Limb (tissue), 2 donors: ENCODE measurements at regions not wholly inside any gene's neighbourhood (a gene's known extent, or its start where the extent isn't known, plus 50 kb on each side); places are given as distances from the start of the nearest gene placed in this dataset.

Experiments
- DNase-seq, 2 donors: peaks; one replicate each; pipeline ENCODE4 v3.0.0-alpha.2; 2016; ENCODE audit errors: extremely low spot score in 2 of 2

- no peak for DNase-seq
These were observed 1178.7 kb upstream of the NRXN1 start for GRCh38 chr2:52210611-52211010.

GRCh38 chr2:52210161-52210560 is 1178.2 kb upstream of the NRXN1 start:
- no peak for DNase-seq

- no peak for DNase-seq
These were observed 1162.4 kb upstream of the NRXN1 start for GRCh38 chr2:52194342-52194741.

GRCh38 chr2:52193804-52194203 is 1161.9 kb upstream of the NRXN1 start:
- DNase-seq = no peak

- no peak for DNase-seq
These were observed 1160.7 kb upstream of the NRXN1 start for GRCh38 chr2:52192656-52193055.

- no peak for DNase-seq
These were observed 1149.1 kb upstream of the NRXN1 start for GRCh38 chr2:52181080-52181479.

- no peak for DNase-seq
These were observed 1146.9 kb upstream of the NRXN1 start for GRCh38 chr2:52178845-52179244.

- DNase-seq = no peak
These were observed 1113.1 kb upstream of the NRXN1 start for GRCh38 chr2:52145005-52145404.

GRCh38 chr2:52144590-52144989 is 1112.7 kb upstream of the NRXN1 start:
- DNase-seq = no peak

GRCh38 chr2:52141076-52141475 is 1109.1 kb upstream of the NRXN1 start:
- DNase-seq = no peak

- no peak for DNase-seq
These were observed 1107.3 kb upstream of the NRXN1 start for GRCh38 chr2:52139241-52139640.

- DNase-seq = no peak
These were observed 1103.3 kb upstream of the NRXN1 start for GRCh38 chr2:52135235-52135634.

GRCh38 chr2:52128081-52128480 is 1096.1 kb upstream of the NRXN1 start:
- DNase-seq = no peak

GRCh38 chr2:52127527-52127926 is 1095.6 kb upstream of the NRXN1 start:
- DNase-seq = no peak

- DNase-seq = no peak
These were observed 1085.4 kb upstream of the NRXN1 start for GRCh38 chr2:52117299-52117698.

GRCh38 chr2:52115750-52116149 is 1083.8 kb upstream of the NRXN1 start:
- no peak for DNase-seq

GRCh38 chr2:52113338-52113737 is 1081.4 kb upstream of the NRXN1 start:
- no peak for DNase-seq

GRCh38 chr2:52112141-52112540 is 1080.2 kb upstream of the NRXN1 start:
- no peak for DNase-seq

- DNase-seq = no peak
These were observed 1075.2 kb upstream of the NRXN1 start for GRCh38 chr2:52107124-52107523.

GRCh38 chr2:52097071-52097470 is 1065.1 kb upstream of the NRXN1 start:
- no peak for DNase-seq

GRCh38 chr2:52084759-52085158 is 1052.8 kb upstream of the NRXN1 start:
- DNase-seq = no peak

- no peak for DNase-seq
These were observed 1051.3 kb upstream of the NRXN1 start for GRCh38 chr2:52083214-52083613.

GRCh38 chr2:52082646-52083045 is 1050.7 kb upstream of the NRXN1 start:
- DNase-seq = no peak

- DNase-seq = no peak
These were observed 1047.7 kb upstream of the NRXN1 start for GRCh38 chr2:52079602-52080001.

- DNase-seq = no peak
These were observed 1045.2 kb upstream of the NRXN1 start for GRCh38 chr2:52077159-52077558.
